HFF-Myc (cell line): ENCODE measurements at regions not wholly inside any gene's neighbourhood (a gene's known extent, or its start where the extent isn't known, plus 50 kb on each side); places are given as distances from the start of the nearest gene placed in this dataset.

Experiments
- DNase-seq: peaks from one replicate; pipeline ENCODE4 v3.0.0-alpha.2; 2011; ENCODE audit warnings: low read depth; ENCODE audit errors: extremely low read depth
- H3K4me3 ChIP-seq: replicated peaks from 2 replicates; pipeline ENCODE4 v1.5.1; 2011; ENCODE audit warnings: low read depth, mild to moderate bottlenecking, control low read depth, low read length
- TF ChIP-seq, protein P1 (sequence below): IDR thresholded peaks from 2 replicates; pipeline ENCODE4 v1.5.1; 2012; ENCODE audit warnings: mild to moderate bottlenecking, low read depth, low read length, control low read depth; ENCODE audit errors: missing control alignments

DNA sequence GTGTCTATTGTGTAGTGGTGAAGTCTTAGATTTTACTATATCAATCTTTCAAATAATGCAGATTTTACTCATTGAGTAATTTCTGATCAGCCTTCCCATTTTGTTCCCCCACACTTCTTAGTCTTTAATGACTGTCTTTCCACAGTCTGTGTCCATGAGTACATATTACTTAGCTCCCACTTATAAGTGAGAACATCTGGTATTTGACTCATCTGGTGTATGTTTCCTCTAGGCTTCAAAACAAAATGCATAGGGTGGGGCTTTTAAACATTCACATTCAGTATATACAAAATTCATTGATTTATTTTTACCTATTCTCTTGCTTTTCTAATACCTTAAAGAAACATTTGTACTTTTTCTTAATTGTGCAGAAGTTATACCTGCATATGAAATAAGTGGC lies 513.0 kb downstream of the MTRR start:
- H3K4me3 ChIP-seq = no peak overlapping the region
- no peak for DNase-seq
- TF ChIP-seq, protein P1, sequence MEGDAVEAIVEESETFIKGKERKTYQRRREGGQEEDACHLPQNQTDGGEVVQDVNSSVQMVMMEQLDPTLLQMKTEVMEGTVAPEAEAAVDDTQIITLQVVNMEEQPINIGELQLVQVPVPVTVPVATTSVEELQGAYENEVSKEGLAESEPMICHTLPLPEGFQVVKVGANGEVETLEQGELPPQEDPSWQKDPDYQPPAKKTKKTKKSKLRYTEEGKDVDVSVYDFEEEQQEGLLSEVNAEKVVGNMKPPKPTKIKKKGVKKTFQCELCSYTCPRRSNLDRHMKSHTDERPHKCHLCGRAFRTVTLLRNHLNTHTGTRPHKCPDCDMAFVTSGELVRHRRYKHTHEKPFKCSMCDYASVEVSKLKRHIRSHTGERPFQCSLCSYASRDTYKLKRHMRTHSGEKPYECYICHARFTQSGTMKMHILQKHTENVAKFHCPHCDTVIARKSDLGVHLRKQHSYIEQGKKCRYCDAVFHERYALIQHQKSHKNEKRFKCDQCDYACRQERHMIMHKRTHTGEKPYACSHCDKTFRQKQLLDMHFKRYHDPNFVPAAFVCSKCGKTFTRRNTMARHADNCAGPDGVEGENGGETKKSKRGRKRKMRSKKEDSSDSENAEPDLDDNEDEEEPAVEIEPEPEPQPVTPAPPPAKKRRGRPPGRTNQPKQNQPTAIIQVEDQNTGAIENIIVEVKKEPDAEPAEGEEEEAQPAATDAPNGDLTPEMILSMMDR = no peak

GRCh38 chr5:8382456-8382855 lies 513.5 kb downstream of the MTRR start:
- no peak for DNase-seq
- H3K4me3 ChIP-seq = no peak overlapping the region
- TF ChIP-seq, protein P1 = no peak

DNA sequence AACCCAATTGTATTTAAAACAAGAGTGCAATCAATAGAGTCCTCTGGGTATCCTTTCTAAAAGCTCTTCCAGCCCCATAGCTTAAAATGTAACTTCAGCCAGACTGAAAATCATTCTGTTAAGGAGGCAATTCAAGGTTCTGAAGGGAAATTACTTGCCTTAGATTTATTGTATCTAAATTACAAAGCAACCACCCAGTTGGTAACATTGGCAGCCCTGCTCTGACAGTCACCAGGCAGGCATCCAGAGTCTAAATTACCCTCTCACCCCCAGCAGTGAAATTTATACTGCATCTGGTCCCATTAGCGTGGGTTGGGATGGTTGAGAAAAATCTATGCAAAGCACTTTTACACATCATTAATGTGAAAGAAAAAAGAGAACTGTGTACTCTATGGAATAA lies 514.7 kb downstream of the MTRR start:
- TF ChIP-seq, protein P1 = no peak
- H3K4me3 ChIP-seq = no peak overlapping the region
- no peak for DNase-seq

DNA sequence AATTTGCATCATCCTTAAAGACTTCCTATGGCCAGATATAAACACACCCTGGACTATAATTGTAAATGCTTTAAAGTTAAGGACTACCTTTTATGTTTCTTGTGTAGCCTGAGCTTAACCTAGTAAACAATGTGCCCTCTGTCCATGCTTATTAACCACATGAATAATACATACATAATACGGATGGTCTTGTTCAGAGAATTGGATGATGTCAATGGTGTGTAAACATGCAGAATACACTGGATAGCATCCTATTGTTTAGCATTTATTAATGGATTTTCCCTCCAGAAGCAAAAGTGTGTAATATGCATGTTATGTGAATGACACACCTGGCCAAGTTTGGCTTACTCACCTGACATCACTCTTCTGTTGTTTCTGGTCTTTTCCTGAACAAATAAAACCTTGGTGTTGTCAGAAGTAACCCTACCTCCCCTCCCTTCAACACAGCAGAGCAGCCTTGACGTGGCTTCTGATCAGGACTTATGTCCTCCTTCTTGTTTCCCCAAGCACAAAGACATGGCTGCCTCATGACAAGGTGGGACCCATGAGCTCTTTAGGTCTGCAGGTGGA lies 517.9 kb downstream of the MTRR start:
- no peak overlapping the region for H3K4me3 ChIP-seq
- TF ChIP-seq, protein P1 = no peak

GRCh38 chr5:8391911-8392310 lies 523.0 kb downstream of the MTRR start:
- H3K4me3 ChIP-seq = no peak overlapping the region
- TF ChIP-seq, protein P1 = no peak
- no peak for DNase-seq

More for the DNA sequence above, 517.9 kb downstream of the MTRR start:
- no peak for DNase-seq

GRCh38 chr5:8393240-8393639 lies 524.3 kb downstream of the MTRR start:
- DNase-seq = no peak
- no peak overlapping the region for H3K4me3 ChIP-seq
- TF ChIP-seq, protein P1 = no peak

DNA sequence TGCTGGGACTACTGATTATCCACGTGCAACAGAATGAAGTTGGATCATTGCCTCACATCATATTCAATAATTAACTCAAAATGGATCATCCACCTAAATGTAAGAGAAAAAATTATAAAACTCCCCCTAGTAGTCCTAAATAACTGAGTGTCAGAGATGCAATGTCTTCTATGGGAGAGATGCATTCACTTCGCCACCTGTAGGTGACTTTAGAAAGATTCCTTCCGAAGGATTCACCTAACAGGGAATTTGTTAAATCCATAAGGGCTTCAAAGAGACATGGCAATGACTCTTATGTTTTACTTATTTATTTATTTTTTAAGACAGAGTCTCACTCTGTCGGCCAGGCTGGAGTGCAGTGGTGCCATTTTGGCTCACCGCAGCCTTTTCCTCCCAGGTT lies 526.0 kb downstream of the MTRR start:
- TF ChIP-seq, protein P1 = no peak
- DNase-seq = no peak
- H3K4me3 ChIP-seq = no peak overlapping the region
